ENCODE measurements at regions not wholly inside any gene's neighbourhood (a gene's known extent, or its start where the extent isn't known, plus 50 kb on each side); places are given as distances from the start of the nearest gene placed in this dataset.

DNA sequence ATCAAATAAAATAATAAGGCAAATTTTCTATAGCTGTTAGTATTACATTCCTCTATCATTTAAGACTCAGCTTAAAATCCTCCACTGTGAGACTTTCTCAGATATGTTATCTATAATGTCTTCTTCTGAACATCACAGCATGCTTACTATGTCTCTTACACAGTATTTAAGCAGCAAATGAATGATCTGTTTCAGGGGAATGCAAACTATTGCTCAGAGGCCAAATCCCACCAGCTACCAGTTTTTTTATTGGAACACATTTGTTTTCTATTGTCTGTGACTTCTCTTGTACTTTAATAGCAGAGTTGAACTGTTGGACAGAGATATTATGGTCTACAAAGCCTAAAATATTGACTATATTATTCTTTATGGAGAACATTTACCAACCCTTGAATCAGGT is 59.6 kb downstream of the C3orf38 start:
- no peak overlapping the region for H3K27ac Mint-ChIP-seq (ENCODE audit: unreplicated experiment)
- no peak for DNase-seq (ENCODE audit: low spot score)
- H3K27me3 Mint-ChIP-seq (ENCODE audit: low read depth) = peaks cover 17% of the 10 kb centered on the region
- H3K4me3 Mint-ChIP-seq (ENCODE audit: unreplicated experiment) = no peak overlapping the region
- TF ChIP-seq, protein P1, sequence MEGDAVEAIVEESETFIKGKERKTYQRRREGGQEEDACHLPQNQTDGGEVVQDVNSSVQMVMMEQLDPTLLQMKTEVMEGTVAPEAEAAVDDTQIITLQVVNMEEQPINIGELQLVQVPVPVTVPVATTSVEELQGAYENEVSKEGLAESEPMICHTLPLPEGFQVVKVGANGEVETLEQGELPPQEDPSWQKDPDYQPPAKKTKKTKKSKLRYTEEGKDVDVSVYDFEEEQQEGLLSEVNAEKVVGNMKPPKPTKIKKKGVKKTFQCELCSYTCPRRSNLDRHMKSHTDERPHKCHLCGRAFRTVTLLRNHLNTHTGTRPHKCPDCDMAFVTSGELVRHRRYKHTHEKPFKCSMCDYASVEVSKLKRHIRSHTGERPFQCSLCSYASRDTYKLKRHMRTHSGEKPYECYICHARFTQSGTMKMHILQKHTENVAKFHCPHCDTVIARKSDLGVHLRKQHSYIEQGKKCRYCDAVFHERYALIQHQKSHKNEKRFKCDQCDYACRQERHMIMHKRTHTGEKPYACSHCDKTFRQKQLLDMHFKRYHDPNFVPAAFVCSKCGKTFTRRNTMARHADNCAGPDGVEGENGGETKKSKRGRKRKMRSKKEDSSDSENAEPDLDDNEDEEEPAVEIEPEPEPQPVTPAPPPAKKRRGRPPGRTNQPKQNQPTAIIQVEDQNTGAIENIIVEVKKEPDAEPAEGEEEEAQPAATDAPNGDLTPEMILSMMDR (IDR thresholded peaks at IDR 0.05) = no peak
- no peaks in the 10 kb centered on the region for H3K9me3 Mint-ChIP-seq (ENCODE audit: low read depth)
- peaks cover 4% of the 10 kb centered on the region for H3K4me1 Mint-ChIP-seq (ENCODE audit: low read depth)
- no peaks in the 10 kb centered on the region for H3K36me3 Mint-ChIP-seq (ENCODE audit: low read depth)

DNA sequence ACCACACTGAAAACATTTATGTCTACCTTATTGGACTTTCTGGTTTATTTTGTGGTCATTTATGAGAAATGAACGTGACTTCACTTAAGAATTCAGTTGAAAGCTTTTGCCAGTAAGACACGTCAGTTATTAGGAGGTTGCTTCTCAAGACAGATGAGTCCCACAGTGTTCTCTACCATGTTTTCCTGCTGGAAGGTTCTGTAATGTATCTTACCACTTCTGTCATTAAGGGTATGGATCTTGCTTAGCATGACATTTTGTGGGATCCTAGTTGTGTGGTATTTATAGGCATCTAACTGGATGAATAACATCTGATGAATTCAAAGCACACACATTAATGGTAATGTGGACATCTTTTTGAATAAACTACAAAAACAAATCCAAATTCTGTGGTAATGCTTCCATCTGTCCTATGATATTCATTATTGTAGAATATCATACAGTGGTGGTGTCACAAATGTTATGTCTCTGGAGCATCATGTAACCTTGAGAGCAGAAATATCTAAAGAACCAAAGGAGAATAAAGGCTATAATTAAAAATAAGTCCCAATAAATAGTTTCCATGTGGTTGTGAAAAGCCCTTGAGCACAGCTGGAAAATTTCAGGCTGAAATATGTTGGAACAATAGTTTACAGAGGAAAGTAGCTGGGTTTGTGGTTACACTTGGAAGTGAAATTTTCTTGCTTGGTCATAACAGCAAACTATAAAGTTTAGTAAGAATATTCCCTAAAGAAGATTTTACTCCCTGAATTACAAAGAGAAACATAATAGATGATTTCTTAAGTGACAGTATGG is 61.5 kb downstream of the C3orf38 start:
- no peak overlapping the region for H3K4me3 Mint-ChIP-seq (ENCODE audit: unreplicated experiment)
- H3K27me3 Mint-ChIP-seq (ENCODE audit: low read depth) = peaks cover 11% of the 10 kb centered on the region
- no peak for DNase-seq (ENCODE audit: low spot score)
- H3K36me3 Mint-ChIP-seq (ENCODE audit: low read depth) = no peaks in the 10 kb centered on the region
- no peak overlapping the region for H3K27ac Mint-ChIP-seq (ENCODE audit: unreplicated experiment)
- peaks cover 4% of the 10 kb centered on the region for H3K4me1 Mint-ChIP-seq (ENCODE audit: low read depth)
- TF ChIP-seq, protein P1 (IDR thresholded peaks at IDR 0.05) = no peak
- H3K9me3 Mint-ChIP-seq (ENCODE audit: low read depth) = no peaks in the 10 kb centered on the region

DNA sequence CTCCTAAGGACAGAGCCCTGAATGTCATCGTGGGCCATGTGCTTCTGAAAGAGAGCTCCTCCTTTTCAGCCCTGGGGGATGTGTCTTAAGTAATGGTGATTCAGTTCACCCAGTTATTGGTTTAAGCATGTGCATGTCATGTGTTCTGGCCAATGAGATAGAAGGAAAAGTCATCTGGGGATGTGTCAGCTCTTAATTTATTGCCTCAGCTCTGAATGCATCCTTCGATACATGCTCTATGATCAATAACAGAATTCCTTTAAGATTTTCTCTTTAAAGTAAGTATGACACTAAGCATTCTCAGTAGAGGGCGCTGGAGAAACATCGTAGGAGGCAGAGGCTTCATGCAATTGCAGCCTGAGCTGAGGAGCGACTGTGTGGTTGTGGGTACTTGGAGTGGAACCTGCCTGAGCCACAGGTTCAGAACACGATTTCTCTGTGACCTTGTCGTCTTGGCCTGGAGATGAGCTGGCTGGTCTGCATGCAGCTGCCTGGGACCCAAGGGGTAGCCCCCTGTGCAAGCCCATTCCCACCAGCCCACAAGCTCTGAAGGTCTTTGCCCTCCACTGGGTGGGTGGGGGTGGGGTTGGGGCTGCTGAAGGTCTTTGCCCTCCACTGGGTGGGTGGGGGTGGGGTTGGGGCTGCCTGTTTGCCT is 69.5 kb downstream of the C3orf38 start:
- Mint-ChIP-seq H3K4me3 (ENCODE audit: unreplicated experiment) (no peak overlapping the region), H3K27ac (ENCODE audit: unreplicated experiment) (no peak overlapping the region), H3K27me3 (ENCODE audit: low read depth) (peaks cover 14% of the 10 kb centered on the region), H3K9me3 (ENCODE audit: low read depth) (no peaks in the 10 kb centered on the region), H3K36me3 (ENCODE audit: low read depth) (no peaks in the 10 kb centered on the region), H3K4me1 (ENCODE audit: low read depth) (no peaks in the 10 kb centered on the region)
- DNase-seq (ENCODE audit: low spot score) = no peak
- TF ChIP-seq, protein P1 (IDR thresholded peaks at IDR 0.05) = peak; percentile 87

DNA sequence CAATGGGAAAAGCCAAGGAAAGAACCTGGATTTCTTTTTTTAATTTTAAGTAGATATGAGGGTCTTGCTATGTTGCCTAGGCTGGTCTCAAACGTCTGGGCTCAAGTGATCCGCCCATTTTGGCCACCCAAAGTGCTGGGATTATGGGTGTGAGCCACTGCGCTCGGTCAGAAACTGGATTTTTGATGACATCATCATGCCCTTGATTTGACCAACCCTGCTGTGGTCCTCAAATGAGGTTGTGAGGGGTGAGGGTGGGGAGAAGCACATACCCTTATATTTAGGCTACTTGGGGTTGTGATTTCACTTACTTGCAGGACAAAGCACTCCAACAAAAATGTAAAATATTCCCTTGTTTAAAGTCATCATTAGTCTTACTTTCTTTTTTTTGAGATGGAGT is 70.4 kb downstream of the C3orf38 start:
- Mint-ChIP-seq H3K27ac (ENCODE audit: unreplicated experiment) (no peak overlapping the region), H3K9me3 (ENCODE audit: low read depth) (no peaks in the 10 kb centered on the region), H3K4me3 (ENCODE audit: unreplicated experiment) (no peak overlapping the region), H3K27me3 (ENCODE audit: low read depth) (peaks cover 14% of the 10 kb centered on the region), H3K4me1 (ENCODE audit: low read depth) (no peaks in the 10 kb centered on the region), H3K36me3 (ENCODE audit: low read depth) (no peaks in the 10 kb centered on the region)
- no peak for DNase-seq (ENCODE audit: low spot score)
- TF ChIP-seq, protein P1 (IDR thresholded peaks at IDR 0.05) = no peak

DNA sequence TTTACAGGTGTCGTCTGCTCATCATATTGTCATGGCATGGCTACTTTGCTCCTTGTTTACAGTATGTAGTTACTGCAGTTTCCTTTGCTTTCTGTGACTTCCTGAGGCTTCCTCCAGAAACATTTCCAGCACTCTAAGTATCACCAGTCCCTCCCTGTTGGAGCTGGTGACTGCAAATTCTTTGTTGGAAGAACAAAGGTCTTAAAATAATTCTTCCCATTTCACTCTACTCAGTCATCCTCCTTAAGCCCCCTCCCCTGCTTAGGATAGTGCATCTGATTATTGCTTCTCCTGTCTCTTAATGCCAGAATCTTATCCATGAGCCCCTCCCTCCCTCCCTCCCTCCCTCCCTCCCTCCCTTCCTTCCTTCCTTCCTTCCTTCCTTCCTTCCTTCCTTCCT is 72.0 kb downstream of the C3orf38 start:
- H3K27ac Mint-ChIP-seq (ENCODE audit: unreplicated experiment) = no peak overlapping the region

More for the DNA sequence above, 72.0 kb downstream of the C3orf38 start:
- Mint-ChIP-seq H3K36me3 (ENCODE audit: low read depth) (no peaks in the 10 kb centered on the region), H3K27me3 (ENCODE audit: low read depth) (peaks cover 17% of the 10 kb centered on the region), H3K4me1 (ENCODE audit: low read depth) (no peaks in the 10 kb centered on the region), H3K4me3 (ENCODE audit: unreplicated experiment) (no peak overlapping the region), H3K9me3 (ENCODE audit: low read depth) (no peaks in the 10 kb centered on the region)
- DNase-seq (ENCODE audit: low spot score) = no peak
- TF ChIP-seq, protein P1 (IDR thresholded peaks at IDR 0.05) = no peak

Measured in chondrocyte (in vitro differentiated cells).